ENCODE measurements at regions not wholly inside any gene's neighbourhood (a gene's known extent, or its start where the extent isn't known, plus 50 kb on each side); places are given as distances from the start of the nearest gene placed in this dataset.

DNA sequence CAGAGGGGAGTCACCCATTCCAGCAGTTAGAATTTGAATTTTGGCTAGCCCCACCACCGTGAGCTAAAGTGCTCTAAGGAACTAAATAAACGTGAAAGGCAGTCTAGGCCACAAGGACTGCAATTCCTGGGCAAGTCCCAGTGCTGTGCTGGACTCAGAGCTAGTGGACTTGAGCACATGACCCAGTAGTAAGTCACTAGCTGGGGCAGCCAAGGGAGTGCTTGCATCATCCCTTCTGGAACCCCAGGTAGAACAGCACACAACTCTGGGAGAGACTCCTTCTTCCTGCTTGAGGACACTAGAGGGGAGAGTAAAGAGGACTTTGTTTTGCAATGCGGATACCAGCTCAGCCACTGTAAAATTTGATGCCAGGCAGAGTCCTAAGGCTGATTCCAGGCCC lies 672.2 kb downstream of the CPS1 start:
- no peak for DNase-seq (ENCODE audit: low read depth)

DNA sequence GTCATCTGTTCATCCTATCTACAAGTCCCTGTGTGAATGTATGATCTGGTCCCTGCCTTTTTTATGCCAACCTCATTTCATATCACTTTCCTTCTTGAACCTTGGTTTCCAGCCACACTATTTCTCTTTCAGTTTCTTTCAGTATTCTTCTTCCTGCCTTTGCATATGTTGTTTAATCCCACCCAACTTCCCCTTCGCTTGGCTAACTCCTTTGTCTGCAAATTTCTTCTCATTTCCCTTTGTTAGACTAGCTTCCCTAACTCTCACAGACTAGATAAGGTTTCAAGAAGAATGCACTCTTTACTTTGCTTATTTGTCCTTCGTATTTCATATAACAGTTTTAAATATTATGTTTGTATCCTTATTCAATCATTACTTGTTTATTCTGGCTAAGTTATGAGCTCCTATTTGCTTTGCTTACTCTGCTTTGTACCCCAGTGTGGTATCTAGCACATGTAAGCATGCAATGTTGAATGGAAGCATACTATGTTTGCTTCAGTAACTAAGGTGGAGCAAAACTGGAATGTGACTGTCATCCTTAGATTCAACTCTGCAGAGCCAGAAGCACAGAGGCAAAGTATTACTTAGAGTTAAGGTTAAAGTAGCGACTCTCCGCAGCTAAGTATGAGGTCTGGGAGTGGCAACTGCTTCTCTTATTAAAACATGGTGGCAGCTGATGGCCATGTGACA lies 681.3 kb downstream of the CPS1 start:
- no peak for DNase-seq (ENCODE audit: low read depth)

DNA sequence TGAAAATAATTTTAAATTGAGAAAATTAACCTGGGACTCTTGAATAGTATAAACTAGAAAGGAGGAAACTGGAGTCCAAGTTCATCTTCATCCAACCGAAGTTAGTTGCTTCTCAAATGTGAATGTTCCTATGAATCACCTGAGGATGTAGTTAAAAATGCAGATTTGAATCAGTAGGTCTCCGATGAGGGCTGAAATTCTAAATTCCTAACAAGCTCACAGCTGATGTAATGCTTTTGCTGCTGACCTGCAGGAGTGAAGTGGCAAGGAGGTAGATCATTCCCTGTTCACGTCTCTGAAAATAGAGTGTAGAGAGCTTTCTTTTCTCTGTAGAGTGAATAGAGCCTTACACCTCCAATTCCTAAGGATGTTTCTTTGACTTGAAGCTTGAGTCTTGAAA lies 685.5 kb downstream of the CPS1 start:
- DNase-seq (ENCODE audit: low read depth), result no peak

DNA sequence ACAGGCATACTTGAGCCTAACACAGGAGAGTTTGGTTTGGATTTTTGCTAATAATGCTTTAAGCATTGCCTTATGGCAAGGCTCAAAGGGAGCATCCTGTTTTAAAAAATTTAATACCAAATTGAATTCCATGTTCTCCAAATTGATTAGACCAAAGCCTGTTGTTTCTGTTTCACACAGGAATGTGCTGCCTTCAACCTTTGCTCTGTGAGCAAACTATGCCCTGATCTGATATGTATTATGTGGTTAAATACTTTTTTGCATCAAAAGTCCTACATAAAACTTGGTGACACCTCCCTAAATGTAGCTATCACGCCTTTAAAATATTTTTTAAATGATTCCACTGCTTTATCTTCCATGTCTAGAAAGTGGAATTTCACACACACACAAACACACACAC lies 691.4 kb downstream of the CPS1 start:
- no peak for DNase-seq (ENCODE audit: low read depth)

DNA sequence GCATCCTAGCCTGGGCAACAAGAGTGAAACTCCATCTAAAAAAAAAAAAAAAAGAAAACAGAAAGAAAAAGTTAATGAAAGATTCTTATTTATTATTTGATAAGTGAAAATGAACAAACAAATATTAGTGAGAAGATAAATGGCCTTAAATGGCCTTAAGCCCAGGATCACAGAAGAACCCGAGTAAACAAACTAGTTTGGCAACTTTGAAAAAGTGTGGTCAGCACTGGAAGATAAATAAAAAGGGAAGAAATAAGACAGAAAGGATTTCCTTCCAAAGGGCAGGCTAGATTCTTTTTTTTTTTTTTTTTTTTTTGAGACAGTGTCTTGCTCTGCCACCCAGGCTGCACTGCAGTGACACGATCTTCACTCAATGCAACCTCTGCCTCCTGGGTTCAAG lies 692.4 kb downstream of the CPS1 start:
- no peak for DNase-seq (ENCODE audit: low read depth)

DNA sequence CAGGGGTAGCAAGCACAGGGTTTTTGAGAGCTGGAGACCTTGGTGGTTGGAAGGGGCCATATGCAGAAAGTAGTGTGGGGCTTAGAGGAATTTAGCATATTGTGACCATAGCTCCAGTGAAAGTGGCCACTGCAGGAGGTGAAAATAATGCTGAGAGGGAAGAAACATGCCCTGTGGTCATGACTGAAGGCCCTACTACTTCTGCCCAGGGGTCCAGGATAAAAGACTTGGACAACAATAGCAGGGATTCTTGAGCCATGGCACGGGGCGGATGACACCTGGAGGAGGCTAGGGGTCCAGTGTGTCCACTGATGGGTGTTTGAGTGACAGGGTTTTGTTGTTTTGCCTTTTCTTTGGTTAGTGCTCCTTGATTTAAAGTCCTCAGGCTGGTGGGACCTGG lies 694.6 kb downstream of the CPS1 start:
- DNase-seq (ENCODE audit: low read depth), result no peak

DNA sequence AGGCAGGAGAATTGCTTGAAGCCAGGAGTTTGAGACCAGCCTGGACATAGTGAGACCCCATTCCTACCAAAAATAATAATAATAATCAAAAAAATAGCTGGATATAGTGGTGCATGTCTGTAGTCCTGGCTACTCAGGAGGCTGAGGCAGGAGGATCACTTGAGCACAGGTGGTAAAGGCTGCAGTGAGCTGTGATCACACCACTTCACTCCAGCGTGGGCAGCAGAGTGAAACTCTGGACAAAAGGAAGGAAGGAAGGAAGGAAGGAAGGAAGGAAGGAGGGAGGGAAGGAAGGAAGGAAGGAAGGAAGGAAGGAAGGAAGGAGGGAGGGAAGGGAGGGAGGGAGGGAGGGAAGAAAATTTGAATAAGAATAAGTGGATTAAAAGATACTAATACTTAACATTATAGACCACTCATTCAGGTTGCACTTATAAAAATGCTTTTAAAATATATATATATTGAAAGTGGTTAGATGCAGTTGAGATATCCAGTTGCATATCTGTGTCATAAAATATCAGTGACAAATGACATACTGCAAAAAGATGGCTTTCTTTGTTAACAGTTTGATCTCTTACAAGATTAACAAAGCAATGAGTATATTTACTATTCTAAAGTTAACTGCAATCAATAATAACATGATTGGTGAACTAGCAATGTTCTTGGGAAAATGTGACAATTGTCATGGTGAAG lies 702.4 kb downstream of the CPS1 start:
- no peak for DNase-seq (ENCODE audit: low read depth)

DNA sequence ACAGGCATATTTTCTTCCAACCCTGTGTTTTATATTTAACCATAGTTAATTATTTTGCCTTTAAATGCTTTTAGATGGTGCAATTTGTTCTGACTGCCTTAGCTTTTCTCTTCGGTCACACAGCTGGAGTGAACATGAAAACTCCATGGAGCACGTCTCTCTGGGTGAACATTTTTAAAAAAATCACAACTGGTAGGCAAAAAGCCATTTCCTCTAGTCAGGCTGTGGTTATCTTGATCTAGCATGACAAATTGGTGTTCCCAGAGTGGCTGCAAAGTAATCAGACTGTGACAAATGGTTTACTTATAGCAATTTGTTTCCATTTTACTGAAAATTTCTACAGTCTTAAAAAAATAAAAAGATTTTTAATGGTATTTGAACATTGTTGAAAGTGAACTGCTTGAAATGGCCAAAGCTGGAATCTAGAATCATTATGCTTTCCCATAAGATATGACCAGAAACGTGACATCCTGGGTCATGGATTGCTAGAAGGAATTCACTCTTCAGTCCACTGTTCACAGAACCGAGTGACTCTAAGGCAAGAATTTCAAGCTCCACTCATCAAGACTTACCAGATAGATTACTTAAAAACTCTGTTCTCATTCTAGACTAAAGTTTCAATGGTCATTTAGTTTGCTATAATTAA lies 703.6 kb downstream of the CPS1 start:
- DNase-seq (ENCODE audit: low read depth), result no peak

DNA sequence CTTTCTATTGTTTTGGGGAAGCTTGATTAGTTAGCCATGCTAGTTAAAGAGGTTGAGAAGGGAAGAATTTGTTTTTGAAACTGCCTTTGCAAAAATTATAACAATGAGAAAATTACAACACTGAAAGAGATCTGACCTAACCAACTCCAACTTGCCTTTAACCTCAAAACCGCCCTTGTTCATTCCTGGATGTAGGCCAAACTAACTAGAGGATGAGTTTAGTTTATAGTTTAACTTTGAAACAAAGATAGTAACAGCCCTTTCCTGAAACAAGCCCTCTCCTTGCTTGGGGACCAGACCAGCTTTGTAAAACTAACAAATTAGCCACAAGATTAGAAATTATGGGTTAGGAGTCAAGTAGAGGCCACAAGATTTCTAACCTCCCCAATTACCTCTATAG lies 713.9 kb downstream of the CPS1 start:
- no peak for DNase-seq (ENCODE audit: low read depth)

DNA sequence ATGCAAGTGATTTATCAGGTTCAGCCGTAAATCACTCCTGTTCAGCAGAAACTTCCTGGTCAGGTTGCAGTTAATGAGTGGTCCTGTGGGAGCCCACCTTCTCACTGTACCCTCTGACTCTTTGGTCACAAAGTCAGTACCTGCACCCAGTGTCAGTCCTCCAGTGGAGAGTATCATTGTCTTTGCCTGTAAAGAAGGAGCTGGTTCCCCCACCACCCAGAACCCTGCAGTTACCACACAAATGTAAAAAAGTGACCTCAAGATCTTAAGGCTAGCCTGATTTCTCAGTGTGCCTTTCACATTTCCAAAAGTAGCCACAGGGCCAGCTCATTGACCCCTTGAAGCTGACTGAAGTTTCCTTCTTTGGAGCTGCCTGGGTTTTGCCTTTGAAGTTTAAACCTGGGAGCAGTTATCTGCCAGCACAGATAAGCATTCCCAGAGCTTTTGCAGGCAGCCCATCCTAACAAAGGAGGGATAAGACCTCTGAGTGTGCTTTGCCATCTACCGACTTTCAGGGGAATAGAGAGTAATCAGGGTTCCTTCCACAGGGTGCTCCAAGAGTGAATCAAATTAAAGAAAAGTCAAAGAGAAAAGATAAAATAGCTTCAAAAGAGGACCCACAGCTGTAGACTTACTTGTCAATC lies 725.2 kb downstream of the CPS1 start:
- no peak for DNase-seq (ENCODE audit: low read depth)

DNA sequence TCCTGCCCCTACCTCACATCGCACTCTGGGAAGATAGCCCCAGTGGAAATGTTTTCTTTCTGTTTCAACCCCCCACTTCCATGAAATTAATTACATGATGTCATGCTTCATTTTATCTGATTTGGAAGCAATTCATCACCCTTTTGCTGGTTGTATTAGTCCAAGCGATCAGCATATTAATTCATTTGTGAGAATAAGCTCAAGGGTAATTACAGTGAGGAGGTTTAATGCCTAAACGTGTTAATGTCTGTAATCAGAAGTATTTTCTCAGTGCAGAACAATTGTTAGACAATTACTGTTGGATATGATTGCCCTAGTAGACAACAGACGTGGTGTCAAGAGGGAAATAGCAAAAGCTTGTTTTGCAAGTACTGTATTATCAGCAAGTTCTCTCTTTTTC lies 746.3 kb downstream of the CPS1 start:
- DNase-seq (ENCODE audit: low read depth), result no peak

DNA sequence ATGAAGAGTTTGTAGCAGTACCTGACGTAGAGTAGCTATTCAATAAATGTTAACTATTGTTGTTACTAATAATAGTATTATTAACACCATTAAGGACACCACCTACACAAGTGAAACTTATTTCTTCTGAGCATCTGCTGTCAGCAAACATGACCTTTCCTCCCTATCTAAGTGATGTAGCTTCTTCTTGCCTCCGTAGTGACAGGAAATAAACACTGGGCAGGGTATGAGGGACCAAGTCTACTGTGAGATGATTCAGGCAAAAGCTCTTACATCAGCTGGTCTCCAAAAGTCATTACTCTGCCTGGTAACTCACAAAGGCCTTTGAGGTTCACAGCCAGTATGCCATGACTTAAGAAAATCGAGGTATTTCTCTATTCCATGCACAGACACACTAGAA lies 750.5 kb downstream of the CPS1 start:
- no peak for DNase-seq (ENCODE audit: low read depth)
